Chondrocyte (in vitro differentiated cells): ENCODE measurements at regions not wholly inside any gene's neighbourhood (a gene's known extent, or its start where the extent isn't known, plus 50 kb on each side); places are given as distances from the start of the nearest gene placed in this dataset.

Experiments used
- DNase-seq: peaks from one replicate; pipeline ENCODE4 v3.0.0; 2021; ENCODE audit warnings: mixed read lengths, low spot score
- H3K27ac Mint-ChIP-seq: one replicate; pipeline ENCODE4 v1.8.0; 2021; ENCODE audit warnings: mild to moderate bottlenecking, moderate library complexity, mixed read lengths; ENCODE audit not compliant: unreplicated experiment
- H3K27me3 Mint-ChIP-seq: 2 replicates; pipeline ENCODE4 v1.8.0; 2021; ENCODE audit warnings: low read depth, mixed read lengths
- H3K36me3 Mint-ChIP-seq: 2 replicates; pipeline ENCODE4 v1.8.0; 2021; ENCODE audit warnings: low read depth, mixed read lengths
- H3K4me1 Mint-ChIP-seq: 2 replicates; pipeline ENCODE4 v1.8.0; 2021; ENCODE audit warnings: low read depth, mild to moderate bottlenecking, mixed read lengths
- H3K4me3 Mint-ChIP-seq: one replicate; pipeline ENCODE4 v1.8.0; 2021; ENCODE audit warnings: mild to moderate bottlenecking, moderate library complexity, mixed read lengths; ENCODE audit not compliant: unreplicated experiment
- H3K9me3 Mint-ChIP-seq: 2 replicates; pipeline ENCODE4 v1.8.0; 2021; ENCODE audit warnings: low read depth, mixed read lengths
- CTCF ChIP-seq: fragments of 200-600 bp; sonication (generic); IDR thresholded peaks from 2 replicates; pipeline ENCODE4 v1.5.0; 2021; ENCODE audit warnings: antibody characterized with exemption, mild to moderate bottlenecking, moderate library complexity

GRCh38 chr12:61823102-61823501 is 437.1 kb upstream of the USP15 start:
- Mint-ChIP-seq H3K27me3 (peaks cover 2% of the 10 kb centered on the region), H3K36me3 (no peaks in the 10 kb centered on the region), H3K4me3 (no peak overlapping the region), H3K4me1 (no peaks in the 10 kb centered on the region), H3K27ac (no peak overlapping the region), H3K9me3 (no peaks in the 10 kb centered on the region)
- DNase-seq = no peak
- no peak for TF ChIP-seq CTCF

- Mint-ChIP-seq H3K4me1 (no peaks in the 10 kb centered on the region), H3K27me3 (peaks cover 2% of the 10 kb centered on the region), H3K27ac (no peak overlapping the region), H3K36me3 (no peaks in the 10 kb centered on the region), H3K4me3 (no peak overlapping the region), H3K9me3 (no peaks in the 10 kb centered on the region)
- no peak for DNase-seq
- TF ChIP-seq CTCF = no peak
Measured at GRCh38 chr12:61846765-61847164, 413.4 kb upstream of the USP15 start.

- H3K9me3 Mint-ChIP-seq = peaks cover 6% of the 10 kb centered on the region
- H3K27me3 Mint-ChIP-seq = peaks cover 2% of the 10 kb centered on the region
- no peak for DNase-seq
- TF ChIP-seq CTCF = no peak
- no peak overlapping the region for H3K4me3 Mint-ChIP-seq
- no peak overlapping the region for H3K27ac Mint-ChIP-seq
- H3K36me3 Mint-ChIP-seq = no peaks in the 10 kb centered on the region
- H3K4me1 Mint-ChIP-seq = no peaks in the 10 kb centered on the region
Measured at GRCh38 chr12:61848893-61849292, 411.3 kb upstream of the USP15 start.

GRCh38 chr12:61853945-61854344 is 406.3 kb upstream of the USP15 start:
- H3K27ac Mint-ChIP-seq = no peak overlapping the region

GRCh38 chr12:61854902-61855301 is 405.3 kb upstream of the USP15 start:
- Mint-ChIP-seq H3K4me1 (no peaks in the 10 kb centered on the region), H3K4me3 (no peak overlapping the region), H3K9me3 (peaks cover 17% of the 10 kb centered on the region), H3K27me3 (no peaks in the 10 kb centered on the region), H3K27ac (no peak overlapping the region), H3K36me3 (no peaks in the 10 kb centered on the region)
- no peak for DNase-seq
- no peak for TF ChIP-seq CTCF

More at GRCh38 chr12:61853945-61854344, 406.3 kb upstream of the USP15 start:
- Mint-ChIP-seq H3K27me3 (no peaks in the 10 kb centered on the region), H3K9me3 (peaks cover 17% of the 10 kb centered on the region), H3K4me1 (no peaks in the 10 kb centered on the region), H3K4me3 (no peak overlapping the region), H3K36me3 (no peaks in the 10 kb centered on the region)
- no peak for DNase-seq
- no peak for TF ChIP-seq CTCF
